HK-2 (cell line): ENCODE measurements at regions not wholly inside any gene's neighbourhood (a gene's known extent, or its start where the extent isn't known, plus 50 kb on each side); places are given as distances from the start of the nearest gene placed in this dataset.

Source experiments
- DNase-seq: peaks from one replicate; pipeline ENCODE4 v3.0.0-alpha.2; 2018; ENCODE audit not compliant: unreplicated experiment

GRCh38 chr10:29687421-29688164 lies 52.8 kb upstream of the SVIL start:
- no peak for DNase-seq

GRCh38 chr10:29685506-29685905 lies 50.7 kb upstream of the SVIL start:
- DNase-seq, result no peak
